Jurkat, Clone E6-1 (cell line): ENCODE measurements at regions not wholly inside any gene's neighbourhood (a gene's known extent, or its start where the extent isn't known, plus 50 kb on each side); places are given as distances from the start of the nearest gene placed in this dataset.

Source experiments
- DNase-seq: peaks from one replicate; pipeline ENCODE4 v3.0.0-alpha.2; 2011; ENCODE audit warnings: low read depth, low spot score
- H3K4me3 ChIP-seq: 2 replicates; pipeline ENCODE4 v1.5.1; 2011; ENCODE audit warnings: mild to moderate bottlenecking, low read length, control low read depth, moderate library complexity

DNA sequence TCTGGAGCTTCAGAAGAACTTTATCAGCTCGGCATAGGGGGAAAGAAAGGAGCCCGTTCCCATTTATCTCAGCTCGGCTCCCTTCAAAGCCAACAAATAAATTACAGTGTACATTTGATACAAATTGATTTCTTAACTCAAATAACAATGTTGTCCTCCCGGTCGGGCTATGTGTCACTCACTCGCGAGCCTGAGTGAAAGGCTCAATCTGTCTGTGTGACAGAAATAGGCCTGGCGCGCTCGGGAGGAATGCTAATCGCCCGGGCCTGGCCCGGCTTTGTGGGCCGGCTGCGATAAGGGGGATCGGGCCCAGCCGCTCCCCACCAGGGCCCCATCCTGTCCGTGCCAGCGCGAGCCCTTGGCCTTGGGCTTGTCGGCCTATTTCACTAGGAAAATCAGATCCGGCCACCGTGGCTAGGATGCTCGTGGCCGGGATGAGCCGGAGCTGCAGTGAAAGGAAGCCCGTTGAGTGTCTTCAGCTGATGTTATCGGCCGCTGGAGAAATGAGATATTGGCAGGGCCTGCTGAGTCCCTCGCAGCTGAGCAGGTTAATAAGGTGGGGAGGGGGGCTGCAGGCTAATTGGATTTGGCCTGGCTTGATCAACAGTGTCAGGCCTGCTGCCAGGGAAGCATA lies 258.7 kb downstream of the IRX1 start:
- no peak overlapping the region for H3K4me3 ChIP-seq
- no peak for DNase-seq

DNA sequence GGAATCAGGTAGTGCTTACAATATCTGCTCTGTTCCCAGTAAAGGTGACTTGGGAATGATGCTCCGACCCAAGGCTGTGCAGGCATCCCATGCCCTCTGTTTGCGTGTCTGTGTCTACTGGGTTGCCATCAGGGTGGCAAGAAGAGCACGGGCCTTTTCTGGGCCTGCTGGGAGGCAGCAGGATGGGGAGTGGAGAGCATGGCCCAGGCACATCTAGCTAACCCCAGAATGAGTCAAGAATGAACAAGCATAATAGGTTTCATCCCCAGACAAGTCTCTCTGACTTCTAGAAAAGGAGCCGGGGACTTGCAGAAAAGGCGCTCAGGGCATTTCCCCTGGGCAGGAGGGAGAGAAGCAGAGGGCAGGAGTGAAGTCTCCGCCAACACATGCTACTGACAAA lies 260.4 kb downstream of the IRX1 start:
- H3K4me3 ChIP-seq, result no peak overlapping the region
- DNase-seq, result no peak

DNA sequence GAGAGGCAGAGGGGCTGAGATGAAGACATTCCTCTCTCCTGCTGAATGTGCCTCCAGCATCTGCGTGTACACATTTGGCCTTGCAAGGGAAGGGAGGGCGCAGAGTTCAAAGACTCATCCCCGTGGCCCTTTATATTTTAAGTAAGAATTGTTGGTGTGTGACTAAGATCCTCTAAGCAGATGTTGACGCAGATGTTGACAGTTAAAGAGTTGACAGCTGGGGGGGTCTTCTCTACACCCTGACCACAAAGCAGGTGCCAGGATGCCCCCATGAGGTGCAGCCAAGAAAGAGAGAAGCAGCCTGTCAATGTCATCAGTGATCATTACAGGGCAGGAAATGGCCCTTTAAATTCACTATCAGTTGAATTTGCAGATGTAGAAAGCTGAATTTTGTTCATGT lies 262.9 kb downstream of the IRX1 start:
- peak; percentile 93 for DNase-seq
- no peak overlapping the region for H3K4me3 ChIP-seq

DNA sequence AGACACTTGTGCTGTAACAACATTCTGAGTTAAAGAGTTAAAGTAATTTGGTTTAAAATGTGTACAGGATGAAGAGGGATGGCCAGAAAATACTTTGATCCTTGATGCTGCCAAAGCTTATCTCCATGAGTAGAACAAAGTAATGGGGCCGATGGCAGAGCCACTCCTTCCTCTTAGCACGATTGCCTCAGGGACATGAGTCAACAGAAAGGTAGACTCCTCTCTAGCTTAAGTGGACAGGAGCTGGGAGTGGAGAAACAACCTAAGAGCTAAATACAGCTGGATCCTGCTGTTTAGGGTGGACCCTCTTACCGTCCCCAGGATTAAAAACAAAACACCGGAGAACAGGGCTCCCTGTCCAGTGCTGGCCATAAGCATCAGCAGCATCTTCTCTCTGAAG lies 267.3 kb downstream of the IRX1 start:
- no peak for DNase-seq

DNA sequence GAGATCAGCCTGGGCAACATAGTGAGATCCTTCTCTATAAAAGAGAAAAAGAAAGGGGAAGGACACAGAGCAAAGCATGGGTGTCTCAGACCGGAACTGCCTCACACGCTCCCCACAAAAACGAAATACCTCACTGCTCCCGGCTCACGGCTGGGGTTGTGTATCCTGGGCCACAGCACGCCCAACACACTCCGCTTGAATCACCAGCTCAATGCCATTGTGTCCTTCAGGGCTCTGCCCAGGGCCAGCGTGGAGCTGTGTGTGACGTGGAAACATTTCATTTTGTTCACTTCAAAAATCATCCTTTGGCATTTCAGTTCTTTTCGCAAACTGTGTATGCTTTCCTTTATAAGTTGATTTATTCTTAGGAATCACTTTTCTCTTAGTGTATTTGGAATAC lies 279.5 kb downstream of the IRX1 start:
- no peak overlapping the region for H3K4me3 ChIP-seq
- DNase-seq, result no peak

More for the DNA sequence above, 267.3 kb downstream of the IRX1 start:
- H3K4me3 ChIP-seq, result no peak overlapping the region

DNA sequence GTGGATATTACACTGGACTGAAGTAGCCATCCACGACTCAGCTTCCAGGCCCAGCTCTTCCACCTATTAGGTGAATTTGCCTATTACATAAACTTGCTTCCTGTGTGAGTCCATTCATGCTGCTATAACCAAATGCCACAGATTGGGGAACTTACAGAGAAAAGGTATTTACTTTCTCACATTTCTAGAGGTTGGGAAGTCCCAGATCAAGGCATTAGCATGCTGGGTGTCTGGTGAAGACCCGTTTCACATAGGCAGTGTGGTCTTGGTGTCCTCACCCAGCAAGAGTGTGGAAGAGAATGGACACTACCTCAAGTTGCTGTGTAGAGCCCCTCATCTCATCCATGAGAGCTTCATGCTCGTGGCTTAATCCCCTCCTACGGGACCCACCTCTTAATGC lies 282.6 kb downstream of the IRX1 start:
- H3K4me3 ChIP-seq, result no peak overlapping the region
- no peak for DNase-seq

DNA sequence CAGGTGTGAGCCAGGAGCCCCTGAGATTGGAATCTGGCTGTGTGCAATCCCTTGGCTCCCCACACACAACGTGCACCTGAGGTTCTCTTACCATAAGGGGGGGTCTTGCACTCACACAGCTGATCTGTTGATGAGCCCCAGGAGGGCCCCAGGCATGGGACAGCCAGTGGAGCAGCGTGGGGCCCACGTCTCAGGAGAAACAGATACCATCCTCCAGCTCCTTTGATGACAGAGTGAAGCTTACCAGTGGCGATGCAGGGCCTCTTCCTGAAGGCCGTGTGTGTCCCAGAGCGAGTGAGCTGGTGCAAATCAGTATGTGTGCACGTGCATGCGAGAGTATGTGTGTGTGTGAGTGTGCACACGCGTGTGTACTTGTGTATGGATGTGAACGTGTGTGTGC lies 287.4 kb downstream of the IRX1 start:
- DNase-seq, result no peak
- no peak overlapping the region for H3K4me3 ChIP-seq

DNA sequence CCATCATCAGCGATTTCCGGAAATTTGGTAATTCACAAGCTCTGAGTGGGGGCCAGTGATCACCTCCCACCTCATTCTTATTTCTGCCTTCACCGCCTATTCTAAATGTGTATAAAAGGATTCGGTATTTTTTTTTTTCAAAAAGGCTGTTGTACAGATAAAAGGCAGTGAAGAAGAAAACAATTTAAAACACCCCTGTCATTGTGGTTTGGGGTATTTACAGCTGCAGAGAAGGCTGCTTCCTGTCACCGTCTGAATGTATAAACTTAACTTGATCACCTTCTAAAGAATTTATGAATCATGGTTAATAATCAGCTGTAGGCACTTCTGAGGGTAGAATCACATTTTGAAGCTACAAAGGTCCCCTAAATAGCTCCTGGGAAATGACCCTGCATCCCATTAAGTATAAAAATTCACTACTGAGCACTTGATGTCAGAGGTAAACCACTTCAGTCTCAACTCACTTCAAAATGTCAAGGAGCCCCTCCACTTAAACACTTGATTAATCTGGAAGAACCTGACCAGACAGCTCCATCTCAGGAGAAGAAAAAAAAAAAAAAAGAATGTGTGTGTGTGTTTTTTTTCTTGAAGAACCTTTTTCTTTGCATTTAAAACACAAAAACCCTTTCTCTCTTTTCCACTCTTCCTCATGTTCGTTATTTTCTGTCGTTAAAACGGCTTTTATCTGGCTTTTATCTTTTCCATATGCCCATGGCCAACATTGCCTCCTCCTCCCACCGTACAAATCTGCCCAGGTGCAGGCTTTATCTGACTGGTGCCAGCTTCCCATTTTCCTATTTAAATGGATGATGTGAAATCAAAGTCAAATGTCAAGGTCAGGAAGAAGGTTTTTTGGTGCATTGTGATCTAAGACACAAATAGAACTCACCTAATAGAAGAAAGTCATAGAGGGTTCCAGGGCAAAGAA lies 291.2 kb downstream of the IRX1 start:
- H3K4me3 ChIP-seq, result peak overlapping the region; percentile 33
- peak; percentile 93 for DNase-seq

DNA sequence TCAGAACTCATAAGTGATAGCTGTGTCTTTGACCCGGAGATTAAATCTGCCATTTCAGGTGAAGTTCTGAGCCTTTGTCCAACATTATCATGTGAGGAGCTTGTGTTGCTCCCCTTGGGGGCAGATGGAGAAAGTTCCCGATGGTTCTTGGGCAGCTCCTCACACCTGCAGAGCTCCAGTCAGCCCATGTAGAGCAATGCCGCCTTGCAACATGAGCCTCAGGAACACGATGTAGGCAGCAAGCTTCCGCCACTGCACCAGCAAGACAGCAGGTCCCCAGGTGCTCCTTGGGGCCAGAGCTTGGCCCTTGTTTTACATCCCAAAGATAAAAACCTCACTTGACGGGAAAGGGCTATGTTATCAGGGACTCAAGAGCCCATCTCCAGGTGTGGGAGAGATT lies 292.7 kb downstream of the IRX1 start:
- DNase-seq, result no peak
- H3K4me3 ChIP-seq, result no peak overlapping the region

DNA sequence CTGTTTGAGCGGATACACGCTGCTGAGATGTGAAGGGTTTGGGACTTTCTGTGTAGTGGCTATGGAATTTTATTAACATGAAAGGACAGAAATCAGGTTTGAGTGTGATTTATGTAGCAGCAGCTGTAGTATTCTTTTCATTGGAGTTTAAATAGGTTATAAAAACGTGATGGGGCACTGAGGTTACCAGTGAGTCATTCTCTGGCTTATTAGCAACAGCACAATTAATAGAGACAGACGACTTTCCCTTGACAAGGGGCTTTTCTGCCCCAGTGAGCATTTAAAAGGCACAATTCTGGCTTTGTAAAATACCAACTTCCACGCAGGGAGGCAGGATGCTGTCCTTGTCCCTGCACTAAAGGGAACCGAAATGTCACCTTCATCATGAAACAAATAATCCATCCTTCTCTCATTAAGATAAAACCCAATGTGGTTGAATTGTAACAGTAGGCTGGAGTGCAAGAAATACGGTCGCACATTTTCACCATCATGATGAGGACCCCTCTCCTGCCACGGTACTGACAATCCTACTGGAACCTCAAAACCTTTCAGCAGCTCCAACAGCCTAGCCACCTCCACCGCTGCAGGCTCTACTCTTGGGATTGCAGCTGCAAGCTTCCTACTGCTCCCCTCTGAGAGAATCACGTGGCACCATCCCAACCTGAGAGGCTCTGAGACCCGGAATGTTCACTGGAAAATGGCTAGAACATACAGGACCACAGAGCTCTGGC lies 293.9 kb downstream of the IRX1 start:
- DNase-seq, result no peak
- H3K4me3 ChIP-seq, result no peak overlapping the region

DNA sequence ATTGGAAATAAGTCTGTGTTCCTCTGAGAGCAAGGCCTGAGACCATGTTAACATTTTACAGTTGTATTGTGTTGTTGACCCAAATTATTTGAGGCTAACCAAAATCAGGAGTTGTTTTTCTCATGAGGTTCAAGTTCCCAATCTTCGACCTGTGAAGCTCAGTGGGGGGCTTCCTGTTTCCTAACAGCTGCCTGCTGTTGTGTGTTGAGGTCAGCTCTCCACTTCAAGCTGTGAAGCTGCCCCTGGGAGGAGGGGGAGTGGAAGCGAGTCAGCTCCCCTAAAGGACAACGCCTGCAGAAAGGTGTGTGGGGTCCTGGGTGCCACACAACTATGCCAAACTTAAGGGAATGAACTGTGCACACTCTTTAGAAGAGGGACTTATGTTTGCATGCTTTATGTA lies 295.5 kb downstream of the IRX1 start:
- DNase-seq, result peak; percentile 62

DNA sequence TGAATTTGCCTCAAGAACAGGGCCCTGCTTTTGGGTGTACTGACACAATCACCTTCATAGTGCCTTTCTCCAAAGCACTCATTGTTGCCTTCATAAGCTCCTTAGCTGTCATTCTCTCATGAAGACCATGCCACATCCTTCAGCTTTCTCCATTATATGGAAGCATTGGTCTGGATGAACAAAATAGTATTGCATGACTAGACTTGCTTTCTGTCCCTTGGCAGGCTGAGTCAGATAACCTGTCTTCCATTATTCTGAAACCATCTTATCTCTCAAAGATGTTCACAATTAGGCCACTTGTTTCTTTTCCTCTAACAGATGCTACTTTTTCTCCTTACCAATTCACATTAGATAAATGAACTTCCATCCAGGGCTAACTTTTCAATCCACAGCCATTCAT lies 297.9 kb downstream of the IRX1 start:
- H3K4me3 ChIP-seq, result no peak overlapping the region
- no peak for DNase-seq

More for the DNA sequence above, 295.5 kb downstream of the IRX1 start:
- no peak overlapping the region for H3K4me3 ChIP-seq

DNA sequence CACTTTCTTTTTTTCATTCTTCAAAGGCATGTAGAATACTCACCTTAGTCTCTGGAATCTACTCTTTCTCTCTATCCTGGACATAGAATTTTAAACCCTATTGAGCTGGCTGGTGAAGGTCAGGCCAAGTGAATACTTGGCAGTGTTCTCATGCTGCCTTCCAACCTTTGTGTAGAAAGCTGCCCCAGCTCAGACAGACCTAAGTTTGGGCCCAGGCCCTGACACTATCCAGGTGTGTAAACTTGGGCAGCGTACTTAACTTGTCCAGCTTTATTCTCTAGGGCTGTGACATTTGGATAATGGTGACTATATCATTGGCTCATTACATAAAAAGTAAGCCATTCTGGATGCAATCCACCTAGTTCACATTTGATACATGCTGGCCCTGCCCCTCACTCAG lies 298.3 kb downstream of the IRX1 start:
- DNase-seq, result no peak
- no peak overlapping the region for H3K4me3 ChIP-seq

DNA sequence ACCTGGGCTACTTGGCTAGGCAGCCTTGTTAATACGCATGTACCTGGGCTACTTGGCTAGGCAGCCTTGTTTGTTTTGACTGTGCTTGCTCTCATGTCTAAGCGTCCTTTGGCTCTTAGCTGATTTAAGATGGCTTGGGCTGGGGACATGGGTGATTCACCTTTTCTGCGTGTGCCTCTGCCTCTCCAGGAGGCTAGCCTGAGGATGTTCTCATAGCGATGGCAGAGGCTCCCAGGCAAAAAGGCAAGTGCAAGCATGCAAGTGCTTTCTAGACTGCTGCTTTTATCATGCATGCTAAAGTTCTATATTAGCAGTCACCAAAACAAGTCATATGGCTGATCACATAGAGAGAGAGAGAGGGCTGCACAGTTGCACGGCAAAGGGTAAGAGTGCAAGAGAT lies 300.5 kb downstream of the IRX1 start:
- DNase-seq, result no peak
- H3K4me3 ChIP-seq, result no peak overlapping the region

DNA sequence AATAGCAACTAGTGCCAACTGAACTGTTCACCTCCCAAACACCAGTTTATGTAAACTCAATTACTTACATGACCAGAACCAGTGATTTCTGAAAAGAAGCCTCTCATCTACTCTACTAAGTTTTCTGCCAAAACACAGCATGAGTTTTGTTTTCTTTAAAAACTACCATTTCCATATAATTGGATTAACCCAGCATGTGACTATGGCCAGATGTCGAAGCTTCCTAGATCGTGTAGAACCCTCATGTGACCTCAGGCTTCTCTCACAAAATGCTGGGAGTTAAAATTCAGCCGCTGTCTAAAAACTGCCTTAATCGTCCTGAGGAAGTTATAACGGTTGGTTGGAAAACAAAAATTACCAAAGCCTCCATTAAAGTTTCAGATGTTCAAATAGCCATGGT lies 303.5 kb downstream of the IRX1 start:
- DNase-seq, result no peak

DNA sequence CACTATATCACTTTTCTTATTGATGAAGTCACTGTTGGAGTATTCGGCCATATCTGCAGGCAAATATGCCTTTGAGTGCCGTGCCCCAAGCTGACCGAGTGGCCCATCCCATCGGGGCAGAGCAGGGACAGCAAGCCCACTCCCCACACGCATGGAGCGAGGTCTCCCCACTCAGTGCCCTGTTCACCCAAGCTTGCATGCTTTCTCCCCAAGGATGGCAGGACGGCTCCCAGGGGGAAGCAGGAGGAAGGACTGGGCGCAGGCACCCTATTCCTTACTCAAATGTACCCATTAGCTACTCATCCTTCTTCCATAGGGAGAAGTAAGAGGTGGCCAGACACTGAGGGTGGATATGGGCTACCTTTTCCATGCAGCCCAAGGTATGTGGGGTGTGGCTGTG lies 309.0 kb downstream of the IRX1 start:
- DNase-seq, result no peak
- no peak overlapping the region for H3K4me3 ChIP-seq

More for the DNA sequence above, 303.5 kb downstream of the IRX1 start:
- H3K4me3 ChIP-seq, result no peak overlapping the region

DNA sequence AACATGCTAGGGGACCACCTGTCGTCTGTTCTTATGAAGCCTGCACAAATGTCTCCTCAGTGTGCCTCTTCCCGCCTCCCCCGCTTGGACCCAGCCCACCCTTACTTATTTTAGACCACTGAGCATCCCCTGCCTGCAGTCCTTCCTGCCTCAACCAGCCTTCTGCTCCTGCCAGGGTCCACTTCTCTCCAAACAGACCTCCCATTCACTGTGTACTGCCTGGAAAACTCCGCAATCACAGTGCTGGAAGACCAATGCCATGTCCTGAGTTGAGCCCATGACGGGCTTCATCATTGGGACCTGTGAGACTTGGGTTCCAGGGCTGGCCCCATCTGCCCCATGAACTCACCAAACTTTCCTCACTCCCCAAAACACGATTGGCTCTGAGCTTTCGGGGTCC lies 309.4 kb downstream of the IRX1 start:
- no peak for DNase-seq
- no peak overlapping the region for H3K4me3 ChIP-seq

DNA sequence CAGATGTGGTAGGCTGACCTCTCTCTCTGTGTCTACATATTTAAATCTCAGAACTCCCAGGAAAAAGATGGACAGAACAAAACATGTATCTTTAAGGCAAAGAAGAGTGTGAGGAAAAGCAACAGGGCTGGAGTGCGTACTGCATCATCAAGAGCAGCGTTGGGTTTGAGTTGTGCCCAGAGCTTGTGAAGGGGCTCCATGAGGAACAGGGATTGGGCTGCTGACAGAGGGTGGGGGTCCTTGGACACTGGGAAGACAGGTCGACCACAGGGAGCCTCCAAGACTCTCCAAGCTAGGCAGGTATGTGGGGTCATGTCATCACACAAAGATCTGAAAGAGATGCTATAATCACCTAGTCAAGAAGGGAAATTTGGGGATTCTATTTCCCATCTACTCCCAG lies 309.9 kb downstream of the IRX1 start:
- H3K4me3 ChIP-seq, result no peak overlapping the region
- DNase-seq, result no peak

DNA sequence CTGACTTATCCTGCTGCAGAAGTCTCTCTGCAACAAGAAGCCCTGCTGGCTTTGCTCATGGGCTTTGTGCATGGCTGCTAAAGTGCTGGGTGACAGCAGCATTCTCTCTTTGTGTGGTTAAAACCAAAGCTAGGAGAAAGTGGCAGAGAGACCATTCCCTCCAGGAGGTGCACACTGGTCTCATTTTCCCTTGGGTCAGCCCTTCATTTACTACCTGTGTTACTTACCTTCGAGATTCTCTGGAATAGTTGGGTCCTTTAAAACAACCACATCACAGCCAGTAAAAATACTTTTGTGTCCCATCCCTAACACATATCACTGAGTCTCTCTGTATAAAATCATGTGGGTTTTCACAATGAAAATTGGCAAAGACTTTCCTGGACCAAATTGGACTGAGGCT lies 315.5 kb downstream of the IRX1 start:
- no peak overlapping the region for H3K4me3 ChIP-seq
- no peak for DNase-seq

DNA sequence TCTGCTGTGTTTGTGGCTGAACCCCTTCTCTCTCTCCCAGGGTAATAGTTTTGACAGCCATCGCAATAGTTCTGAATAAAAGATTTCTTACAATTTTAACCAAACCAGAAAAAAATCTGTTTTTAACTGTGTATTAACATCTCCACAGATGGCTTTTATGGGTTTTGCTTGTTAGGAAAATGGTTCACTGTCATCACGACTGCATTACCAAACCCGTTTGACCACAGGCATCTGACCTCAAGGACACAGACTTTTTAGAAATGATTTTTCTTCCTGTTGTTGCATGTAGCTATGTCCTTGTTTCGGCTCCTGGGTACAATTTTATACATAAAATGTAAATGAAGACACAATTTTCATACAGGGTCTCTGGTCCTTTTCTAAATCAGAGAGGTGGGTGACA lies 316.1 kb downstream of the IRX1 start:
- no peak for DNase-seq
- no peak overlapping the region for H3K4me3 ChIP-seq
